HepG2 (cell line): ENCODE measurements at regions not wholly inside any gene's neighbourhood (a gene's known extent, or its start where the extent isn't known, plus 50 kb on each side); places are given as distances from the start of the nearest gene placed in this dataset.

Source experiments
- HMG20A ChIP-seq: IDR thresholded peaks from 2 replicates; pipeline ENCODE4 v1.6.1; 2016; ENCODE audit warnings: borderline replicate concordance
- MTA1 ChIP-seq: sonication (generic); formaldehyde crosslinking; IDR thresholded peaks from 2 replicates; pipeline ENCODE4 v1.4.0; 2020; ENCODE audit warnings: missing genetic modification reagents, mild to moderate bottlenecking, borderline replicate concordance
- THAP9 ChIP-seq: sonication (generic); formaldehyde crosslinking; IDR thresholded peaks from 2 replicates; pipeline ENCODE4; 2020; ENCODE audit warnings: missing genetic modification reagents, mild to moderate bottlenecking, borderline replicate concordance
- ZNF232 ChIP-seq: sonication (generic); formaldehyde crosslinking; IDR thresholded peaks from 2 replicates; pipeline ENCODE4 v1.4.0; 2020; ENCODE audit warnings: missing genetic modification reagents, borderline replicate concordance
- ZNF609 ChIP-seq: sonication (generic); formaldehyde crosslinking; IDR thresholded peaks from 2 replicates; pipeline ENCODE4 v1.4.0; 2020; ENCODE audit warnings: mild to moderate bottlenecking, missing genetic modification reagents, borderline replicate concordance
- ZNF740 ChIP-seq: sonication (generic); formaldehyde crosslinking; IDR thresholded peaks from 2 replicates; pipeline ENCODE4 v1.4.0; 2020; ENCODE audit warnings: missing genetic modification reagents

- TF ChIP-seq THAP9 (CRISPR knock-in tag), result no peak
- no peak for TF ChIP-seq ZNF232 (CRISPR knock-in tag)
- no peak for TF ChIP-seq ZNF740 (CRISPR knock-in tag)
- TF ChIP-seq HMG20A (CRISPR knock-in tag), result no peak
- TF ChIP-seq ZNF609 (CRISPR knock-in tag), result no peak
- no peak for TF ChIP-seq MTA1 (CRISPR knock-in tag)
- TF ChIP-seq, all 625 proteins: peak for 0
These were observed 158.1 kb downstream of the ARRDC3 start (continued) for GRCh38 chr5:91224969-91225368.
